ENCODE measurements at regions not wholly inside any gene's neighbourhood (a gene's known extent, or its start where the extent isn't known, plus 50 kb on each side); places are given as distances from the start of the nearest gene placed in this dataset.

DNA sequence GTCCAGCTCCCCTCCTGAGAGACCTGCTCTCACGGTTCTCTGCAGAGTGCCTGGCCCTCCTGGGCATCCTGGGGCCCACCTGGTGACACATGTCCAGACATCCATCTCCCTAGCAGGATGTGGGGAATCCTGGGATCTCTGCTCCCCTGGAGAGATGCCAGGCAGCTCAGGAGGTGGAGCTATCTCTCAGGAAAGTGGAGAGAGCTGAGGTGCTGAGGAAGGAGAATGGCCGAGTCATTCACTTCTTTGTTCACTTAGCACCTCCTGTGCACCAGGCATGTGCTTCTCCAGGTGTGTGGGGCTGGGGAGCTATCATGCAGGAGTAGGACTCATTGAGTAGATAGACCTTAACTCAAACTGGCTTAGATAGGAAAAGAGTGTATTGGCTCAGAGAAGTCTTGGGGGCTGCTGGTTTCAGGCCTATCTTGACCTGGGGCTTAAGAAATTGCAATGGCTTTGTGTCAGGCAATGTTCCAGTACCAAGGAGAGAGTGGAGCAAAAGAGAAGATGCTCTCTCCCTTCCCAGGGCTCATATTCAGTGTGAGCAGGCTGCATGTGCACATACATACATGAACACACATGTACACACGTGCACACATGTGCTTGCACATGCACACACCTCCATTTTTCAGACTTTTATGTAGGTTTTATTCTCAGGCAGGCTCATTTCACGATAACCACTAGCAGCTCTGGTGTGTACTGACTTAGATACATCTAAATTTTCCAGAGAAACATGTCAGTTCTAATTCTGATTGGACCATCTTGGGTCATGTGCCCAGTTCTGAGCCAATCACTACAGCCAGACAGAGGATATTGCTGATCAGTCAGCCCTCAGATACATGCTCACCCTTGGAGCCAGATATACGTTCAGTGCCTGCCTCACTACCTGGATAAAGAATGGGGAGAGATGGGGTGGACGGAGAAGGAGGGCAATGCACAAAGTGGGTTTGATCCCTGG lies 437.6 kb downstream of the PTPRU start:
- DNase-seq (ENCODE audit: low read depth in 3 of 3): no peak

DNA sequence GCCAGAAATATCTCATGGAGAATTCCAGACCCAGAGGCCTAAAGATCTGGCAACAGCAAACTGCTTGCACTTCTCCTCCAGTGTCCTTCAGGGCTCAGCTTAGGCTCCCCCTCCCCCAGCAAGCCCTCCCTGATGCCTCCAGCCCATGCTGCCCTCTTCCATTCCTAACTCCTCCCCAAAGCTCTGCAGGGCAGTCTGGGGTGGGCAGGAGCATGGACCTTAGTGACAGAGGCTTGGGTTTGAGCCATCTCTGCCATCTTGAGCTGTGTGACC lies 436.8 kb downstream of the PTPRU start:
- DNase-seq (ENCODE audit: low read depth in 3 of 3): no peak

DNA sequence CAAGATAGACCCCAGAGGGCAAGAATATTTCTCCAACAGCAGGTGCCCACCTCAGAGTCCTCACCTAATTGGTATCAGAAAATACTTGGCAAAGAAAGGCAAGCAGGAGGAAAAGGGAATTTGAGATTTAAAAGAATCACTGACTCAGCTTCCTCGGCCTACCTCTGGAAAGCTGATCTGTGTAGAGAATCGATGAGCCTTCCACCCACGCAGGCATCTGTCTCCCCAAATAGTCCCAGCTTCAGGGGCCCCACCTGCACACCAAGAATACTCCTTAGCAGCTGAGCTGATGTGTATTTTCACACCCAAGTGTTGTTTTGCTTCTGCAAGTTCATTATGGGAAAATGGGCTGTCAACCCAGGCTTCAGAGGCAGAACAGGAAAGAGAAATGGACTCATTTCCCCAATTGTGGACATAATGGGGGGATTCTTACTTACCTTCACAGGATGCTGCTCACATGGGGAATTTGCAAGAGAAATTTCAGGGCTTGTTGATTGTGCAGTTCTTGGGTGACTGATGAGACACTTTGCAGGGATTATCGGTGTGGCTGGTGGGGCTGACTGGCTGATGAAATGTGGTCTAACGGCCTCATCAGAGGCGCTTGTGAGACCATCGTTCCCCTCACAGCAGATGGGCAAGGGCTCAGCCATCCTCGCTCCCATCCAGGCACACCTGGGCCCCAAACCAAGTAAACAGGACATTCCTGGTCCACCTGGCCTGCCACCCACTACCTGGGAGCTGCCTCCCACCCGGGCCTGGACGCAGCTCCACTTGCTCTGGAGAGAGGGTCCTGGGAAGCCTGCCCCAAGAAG lies 436.3 kb downstream of the PTPRU start:
- DNase-seq (ENCODE audit: low read depth in 3 of 3): no peak

DNA sequence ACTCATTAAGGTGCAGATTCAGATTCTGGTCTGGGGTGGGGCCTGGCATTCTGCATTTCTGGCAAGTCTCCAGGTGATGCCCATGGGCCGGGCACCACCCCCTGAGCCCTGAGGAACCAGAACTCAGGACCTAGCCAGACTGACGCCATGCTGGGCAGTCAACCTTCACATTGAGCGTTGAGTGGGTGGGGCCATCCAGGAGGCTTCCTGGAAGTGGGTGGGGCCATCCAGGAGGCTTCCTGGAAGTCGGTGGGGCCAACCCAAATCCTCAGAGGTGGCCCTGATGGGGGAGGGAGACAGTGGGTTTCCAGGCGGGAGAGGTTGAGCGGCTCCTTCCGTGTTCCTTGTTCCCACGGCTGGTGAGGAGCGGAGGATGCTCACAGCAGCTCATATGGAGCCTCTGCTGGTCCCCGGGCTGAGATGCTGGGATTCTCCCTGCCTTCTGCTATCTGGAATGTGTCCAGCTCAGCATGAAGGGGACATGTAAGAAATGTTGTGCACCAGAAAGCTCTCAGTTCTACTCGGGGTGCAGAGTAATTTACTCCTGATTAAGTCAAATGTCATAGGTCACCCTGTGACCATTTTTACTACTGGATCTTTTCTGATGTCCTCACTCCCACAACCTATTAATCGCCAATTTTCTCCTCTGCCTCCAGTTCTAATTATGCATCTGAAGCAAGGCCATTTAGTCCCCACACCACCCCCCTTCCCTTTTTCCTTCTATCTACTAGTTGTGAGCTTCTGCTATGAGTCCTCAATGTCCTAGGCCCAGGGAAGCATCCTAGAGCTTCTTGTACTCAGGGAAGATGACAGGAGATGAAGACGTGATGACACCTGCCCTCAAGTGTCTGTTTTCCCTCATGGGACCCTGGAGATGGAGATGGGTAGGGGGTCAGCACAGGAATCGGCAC lies 435.4 kb downstream of the PTPRU start:
- DNase-seq (ENCODE audit: low read depth in 3 of 3): no peak

DNA sequence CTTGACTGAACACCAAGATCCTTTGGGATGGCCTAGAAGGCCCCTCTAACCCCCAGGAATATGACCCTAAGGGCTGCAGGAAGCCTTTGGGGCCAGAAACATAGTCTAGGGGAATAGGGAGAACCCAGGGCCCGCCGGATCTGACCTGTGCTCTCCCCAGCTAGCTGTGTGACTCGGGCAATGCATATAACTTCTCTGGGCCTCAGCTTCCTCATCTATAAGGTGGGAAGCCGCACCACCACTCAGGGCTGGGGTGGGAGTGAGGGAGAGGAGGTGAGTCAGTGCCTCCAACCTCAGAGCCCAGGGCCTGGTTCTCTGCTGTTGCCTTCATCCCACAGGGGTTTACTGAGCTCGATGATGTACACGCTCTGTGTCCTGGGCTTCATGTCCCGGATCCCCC lies 434.4 kb downstream of the PTPRU start:
- DNase-seq (ENCODE audit: low read depth in 3 of 3): no peak

DNA sequence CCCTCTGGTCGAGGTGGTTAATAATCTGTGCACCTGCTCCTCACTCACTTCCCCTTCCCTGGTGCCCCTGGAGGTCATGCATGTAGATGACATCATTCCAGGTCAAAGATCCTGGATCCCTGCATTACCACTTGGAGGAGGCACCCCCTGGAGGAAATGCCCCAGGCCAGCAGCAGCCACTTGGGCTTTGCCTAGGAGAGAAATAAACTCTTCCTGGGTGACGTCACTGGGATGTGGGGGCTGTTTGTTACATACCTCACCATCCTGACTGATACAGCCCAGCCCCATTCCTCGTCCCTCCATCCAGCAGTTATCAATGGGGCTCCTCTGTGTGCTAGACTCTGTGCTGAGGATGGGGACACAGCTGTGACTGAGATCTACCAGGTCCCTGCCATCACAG lies 433.6 kb downstream of the PTPRU start:
- no peak for DNase-seq (ENCODE audit: low read depth in 3 of 3)

DNA sequence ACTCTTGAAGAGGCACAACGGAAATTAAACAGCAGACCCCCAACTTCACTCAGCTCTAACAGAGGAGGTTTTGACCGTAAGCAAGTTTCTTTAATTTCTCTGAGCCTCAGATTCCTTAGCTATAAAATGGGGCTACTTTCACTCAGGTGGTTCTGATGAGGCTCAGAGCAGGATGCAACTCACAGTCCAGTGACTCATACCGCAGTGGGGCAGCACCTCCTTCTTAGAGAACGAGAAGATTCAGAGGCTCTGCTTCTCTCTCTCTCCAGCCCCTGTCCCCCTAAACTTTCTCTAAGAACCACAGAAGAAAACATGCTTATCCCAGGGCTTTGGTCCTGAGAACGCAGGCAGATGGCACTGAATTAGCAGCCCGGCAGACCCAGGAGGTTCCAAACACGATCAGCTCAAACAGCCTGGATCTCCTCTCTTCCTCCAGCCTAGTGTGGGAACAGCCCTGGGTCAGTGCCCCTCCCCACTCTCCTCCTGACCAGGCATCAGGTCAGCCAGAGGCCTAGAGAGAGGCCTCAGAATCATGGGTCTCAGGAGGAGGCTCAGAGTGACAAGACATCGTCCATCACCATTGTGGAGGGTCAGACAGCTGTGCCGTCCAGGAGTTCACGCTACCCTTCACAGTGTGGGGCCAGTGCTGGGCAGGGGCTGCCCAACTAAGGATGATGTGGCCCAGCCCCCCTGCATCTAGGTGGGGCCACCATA lies 433.0 kb downstream of the PTPRU start:
- DNase-seq (ENCODE audit: low read depth in 3 of 3): no peak

DNA sequence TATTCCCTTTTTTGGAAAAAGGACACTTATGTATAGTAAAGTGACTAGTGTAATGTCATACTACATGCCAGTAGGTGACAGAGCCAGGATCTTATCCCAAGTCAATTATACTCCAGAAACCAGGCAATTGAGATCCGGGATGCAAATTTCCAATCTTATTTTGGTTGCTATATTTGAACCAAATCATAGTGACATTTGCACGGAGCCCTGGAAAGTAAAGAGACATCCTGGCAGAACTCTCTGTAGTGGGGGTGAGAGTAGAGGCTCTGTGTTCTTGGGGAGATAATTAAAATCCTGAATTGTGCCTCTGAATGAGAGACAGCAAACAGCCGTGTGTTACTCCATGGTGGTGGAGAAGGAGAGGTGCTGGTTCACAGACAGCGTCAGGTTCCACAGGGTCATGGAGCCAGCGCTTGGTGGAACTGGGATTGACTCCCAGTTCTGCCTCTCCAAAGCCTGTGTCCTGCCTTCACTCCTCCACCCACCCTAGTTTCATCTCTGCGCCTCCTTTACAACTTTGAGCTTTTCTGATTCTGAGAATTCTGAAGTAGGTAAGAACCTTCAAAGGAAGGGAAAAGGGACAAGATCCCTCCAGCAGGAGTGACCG lies 432.3 kb downstream of the PTPRU start:
- DNase-seq (ENCODE audit: low read depth in 3 of 3): no peak

DNA sequence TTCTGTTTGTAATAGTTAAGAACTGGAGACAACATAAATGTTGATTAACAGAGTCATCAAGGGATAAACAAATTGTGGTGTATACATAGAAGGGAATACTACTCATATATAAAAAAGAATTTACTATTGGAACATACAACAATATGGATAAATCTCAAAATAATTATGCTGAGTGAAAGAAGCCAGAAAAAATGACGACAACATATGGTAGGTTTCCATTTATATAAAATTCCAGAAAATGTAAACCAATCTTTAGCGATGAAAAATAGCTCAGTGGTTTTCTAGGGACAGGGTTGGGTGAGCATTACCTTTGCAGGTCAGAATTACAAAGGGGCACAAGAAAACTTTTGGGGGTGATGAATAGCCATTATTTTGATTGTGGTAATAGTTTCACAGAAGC lies 431.6 kb downstream of the PTPRU start:
- no peak for DNase-seq (ENCODE audit: low read depth in 3 of 3)

DNA sequence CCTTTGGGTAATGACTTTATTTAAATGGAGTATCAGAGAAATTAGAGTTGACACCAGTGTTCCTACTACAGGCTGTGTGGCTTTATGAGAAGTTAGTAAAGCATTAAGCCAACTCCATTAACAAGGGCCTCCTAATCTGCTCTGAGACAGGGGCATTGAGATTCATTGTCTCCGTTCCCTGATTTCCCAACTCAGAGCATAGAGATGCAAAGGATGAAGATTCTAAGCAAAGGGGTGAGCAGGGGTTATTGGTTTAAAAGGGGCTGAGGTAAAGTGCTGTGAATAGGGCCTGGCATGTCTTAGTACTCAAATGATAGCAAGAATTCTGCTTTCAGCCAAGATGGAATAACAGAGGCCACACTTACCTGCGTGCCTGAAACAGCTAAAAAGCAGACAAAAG lies 428.4 kb downstream of the PTPRU start:
- no peak for DNase-seq (ENCODE audit: low read depth in 3 of 3)

DNA sequence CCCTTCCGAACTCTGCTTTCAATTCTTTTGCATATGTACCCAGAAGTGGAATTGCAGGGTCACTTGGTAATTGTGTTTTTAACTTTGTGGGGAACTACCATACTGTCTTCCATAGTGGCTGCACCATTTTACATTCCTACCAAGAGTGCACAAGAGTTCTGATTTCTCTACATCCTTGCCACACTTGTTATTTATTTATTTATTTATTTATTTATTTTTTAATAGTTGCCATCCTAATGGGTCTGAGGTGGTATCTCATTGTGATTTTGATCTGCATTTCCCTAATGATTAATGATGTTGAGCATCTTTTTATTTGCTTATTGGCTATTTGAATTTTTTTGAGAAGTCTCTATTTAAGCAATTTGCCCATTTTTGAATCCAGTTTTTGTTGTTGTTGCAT lies 422.4 kb downstream of the PTPRU start:
- no peak for DNase-seq (ENCODE audit: low read depth in 3 of 3)

DNA sequence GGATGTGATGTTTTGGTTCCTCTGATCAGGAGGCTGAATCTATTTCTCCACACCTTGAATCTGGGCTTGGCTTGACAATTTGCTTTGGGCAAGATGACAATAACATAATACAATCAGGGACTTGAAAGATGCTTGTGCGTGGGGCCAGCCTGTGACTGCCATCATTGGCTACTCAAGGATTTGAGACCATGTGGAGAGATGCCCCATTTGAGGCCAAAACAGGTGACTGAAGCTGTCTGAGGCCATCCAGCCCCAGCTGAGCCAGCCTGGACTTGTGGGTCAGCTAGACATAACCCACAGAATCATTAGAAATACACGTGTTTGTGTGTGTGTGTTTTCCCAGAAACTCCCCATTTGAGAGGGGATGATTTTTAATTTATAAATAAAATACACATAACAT lies 421.5 kb downstream of the PTPRU start:
- DNase-seq (ENCODE audit: low read depth in 3 of 3): no peak

DNA sequence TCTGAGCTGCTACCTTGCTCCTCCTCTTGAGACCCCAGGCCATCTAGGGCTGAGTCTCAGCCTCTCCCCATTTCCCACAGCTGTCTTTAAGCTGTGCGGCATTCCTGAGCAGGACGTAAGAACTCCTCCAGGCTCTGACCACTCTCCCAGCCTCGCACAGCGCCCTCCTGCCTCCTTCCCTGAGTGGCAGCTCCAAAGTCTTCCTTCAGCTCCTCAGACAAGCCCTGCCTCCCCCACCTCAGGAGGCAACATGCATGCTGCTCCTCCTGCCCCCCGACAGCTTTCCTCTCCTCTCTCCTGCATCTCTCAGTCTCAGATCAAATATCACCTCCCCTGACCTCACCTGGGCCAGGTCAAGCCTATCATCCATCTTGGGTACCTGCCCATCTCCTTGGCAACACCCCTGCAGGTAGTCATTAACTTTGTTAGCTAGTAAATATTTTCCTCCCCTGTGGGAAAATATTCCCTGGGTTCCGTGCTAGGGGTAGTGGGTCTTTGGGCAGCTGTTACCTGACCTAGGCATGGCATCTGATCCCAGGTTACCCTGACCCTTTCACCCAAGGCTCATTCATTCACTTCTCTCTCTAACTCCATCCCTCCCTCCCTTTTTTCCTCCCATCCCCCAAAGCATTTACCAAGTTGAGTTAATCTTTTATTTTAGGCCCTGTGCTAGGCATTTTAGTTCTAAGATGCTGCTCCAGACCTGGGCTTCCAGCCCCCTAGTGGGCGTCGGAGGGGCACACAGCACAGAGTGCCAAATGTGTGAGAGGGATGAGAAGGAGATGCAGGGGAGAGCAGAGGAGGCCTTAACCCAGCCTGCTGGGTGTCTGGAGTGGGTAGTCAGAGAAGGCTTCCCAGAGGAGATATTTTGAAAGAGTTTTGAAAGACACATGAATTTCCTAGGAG lies 419.9 kb downstream of the PTPRU start:
- no peak for DNase-seq (ENCODE audit: low read depth in 3 of 3)

DNA sequence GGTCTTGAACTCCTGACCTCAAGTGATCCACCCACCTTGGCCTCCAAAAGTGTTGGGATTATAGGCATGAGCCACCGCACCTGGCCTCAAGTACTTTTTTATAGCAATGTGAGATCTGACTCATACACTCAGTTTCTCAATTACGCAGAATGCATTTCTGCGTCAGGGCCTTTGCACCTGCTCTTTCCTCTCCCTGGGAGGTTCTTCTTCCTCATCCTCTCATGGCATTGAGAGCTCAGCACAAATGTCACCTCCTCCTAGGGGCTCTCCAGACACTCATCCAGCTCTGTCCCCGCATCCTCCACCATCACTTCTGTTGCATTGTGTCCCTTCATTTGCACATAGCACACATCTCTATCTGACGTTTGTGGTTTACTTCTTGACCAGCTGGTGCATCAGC lies 418.8 kb downstream of the PTPRU start:
- DNase-seq (ENCODE audit: low read depth in 3 of 3): no peak

DNA sequence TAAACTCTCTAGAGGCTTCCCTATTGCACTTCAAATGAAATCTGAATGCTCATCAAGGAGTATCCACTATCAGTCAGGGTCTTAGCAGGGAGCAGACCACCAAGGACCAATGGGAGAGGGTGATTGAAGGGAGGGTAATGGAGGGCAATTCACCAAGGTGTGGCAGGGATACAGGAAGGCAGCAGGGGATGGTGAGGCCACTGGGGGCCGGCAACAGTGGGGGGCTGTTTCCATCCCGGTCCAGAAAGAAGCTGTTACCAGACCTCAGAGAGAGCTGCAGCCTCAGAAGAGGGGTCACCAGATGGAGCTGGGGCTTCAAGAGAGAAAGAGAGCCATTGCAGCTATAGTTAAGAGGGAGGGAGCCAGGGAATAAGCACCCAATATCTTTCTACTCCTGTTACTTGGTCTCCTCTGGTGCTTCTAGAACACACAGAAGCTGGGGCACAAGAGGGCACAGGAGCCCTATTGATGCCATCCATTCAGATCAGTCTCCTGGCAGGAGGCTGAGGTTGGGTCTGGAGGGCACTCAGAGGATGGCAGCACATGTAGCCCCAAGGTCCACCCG lies 417.6 kb downstream of the PTPRU start:
- DNase-seq (ENCODE audit: low read depth in 3 of 3): no peak

DNA sequence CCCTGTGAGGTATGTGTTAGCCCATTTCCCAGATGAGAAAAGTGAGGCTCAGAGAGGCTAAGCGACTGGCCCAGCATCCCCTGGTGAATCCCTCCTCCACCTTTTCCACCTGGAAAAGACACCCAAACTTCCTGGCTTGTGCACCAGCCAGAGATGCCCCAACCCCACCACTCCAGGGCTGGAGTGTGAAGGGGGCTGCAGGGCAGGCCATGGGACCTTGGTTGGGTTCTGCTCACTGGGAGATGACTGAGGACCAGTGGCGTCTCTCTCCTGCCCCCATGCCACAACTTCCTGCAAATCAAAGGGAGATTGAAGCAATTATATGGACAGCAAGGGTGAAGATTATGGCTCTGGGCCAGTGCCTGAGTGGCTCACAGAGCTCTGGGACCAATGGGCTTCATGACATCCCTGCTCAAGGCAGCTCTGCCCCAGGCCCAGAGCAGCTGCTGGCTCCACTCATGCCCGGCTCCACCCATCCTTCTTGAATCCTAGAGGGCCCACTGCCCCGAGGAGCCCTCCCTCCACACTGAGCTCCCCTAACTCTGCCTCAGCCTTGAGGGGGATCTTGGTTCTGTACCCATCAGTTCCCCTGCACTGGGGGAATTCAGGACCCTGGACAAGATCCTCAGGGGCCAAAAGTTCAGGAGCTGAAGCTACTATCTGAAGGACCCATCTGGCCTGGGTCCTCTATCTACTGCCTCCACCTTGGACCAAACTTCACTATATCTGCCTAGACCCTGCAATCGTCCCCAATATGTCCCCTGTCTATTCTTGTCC lies 416.9 kb downstream of the PTPRU start:
- DNase-seq (ENCODE audit: low read depth in 3 of 3): no peak

DNA sequence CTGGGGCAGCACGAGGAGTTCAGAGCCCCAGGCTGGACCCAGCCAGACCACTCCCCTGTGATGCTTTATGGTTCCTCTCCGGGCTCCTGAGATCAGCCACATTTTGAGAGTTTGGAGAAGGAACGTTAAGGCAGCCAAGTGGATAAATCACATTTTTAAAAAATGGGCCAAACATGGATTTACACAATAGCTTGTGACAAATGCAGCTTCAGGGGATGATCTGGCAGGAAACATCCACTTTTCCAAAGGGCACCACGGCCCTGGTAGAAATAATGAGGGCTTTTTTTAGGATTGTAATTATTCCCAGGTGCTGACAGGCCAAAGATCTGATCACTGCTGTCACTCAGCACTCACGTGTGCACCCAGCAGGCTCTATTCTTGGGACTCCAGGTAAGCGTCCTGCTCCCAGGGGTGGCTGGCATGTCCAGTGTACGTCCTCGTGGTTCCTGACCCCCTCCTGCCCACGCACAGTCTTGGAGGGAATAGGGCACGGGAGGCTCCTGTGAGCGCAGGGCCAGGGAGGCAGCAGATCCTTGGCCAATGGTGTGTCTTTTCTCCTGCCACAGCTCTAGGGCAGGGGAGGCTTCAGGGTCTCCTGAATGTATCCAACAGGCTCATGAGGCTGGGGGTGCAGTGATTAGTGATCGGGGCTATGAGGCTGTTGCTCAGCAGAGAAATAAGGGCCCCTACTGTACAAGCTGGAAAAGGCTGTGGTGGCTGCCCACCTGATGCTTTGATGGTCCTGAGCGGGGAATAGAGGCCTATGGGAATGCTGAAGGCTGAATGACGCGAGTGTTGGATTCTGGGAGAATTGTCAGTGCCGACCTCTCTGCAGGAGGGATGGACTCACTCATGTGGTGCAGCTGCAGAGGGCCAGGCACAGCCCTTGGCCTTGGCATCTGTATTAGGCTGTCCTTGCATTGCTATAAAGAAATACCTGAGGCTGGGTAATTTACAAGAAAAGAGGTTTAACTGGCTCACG lies 415.7 kb downstream of the PTPRU start:
- no peak for DNase-seq (ENCODE audit: low read depth in 3 of 3)

DNA sequence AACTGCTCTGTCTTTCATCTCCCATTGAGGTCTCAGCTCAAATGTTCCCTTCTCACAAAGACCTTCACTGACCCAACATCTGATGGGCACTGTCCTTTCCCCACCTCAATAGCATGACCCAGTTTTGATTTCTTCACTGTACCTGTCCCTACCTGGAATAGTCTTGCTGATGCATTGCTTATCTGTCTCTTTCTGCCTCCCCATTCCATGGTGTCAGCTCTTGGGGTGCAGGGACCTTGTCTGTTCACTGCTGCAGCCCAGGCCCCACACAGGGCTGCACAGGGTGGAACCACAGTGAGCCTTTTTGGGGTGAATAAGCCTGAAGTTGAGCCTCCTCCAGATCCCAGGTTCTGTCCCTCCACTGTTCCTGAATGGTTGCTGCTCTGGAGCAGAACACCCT lies 414.9 kb downstream of the PTPRU start:
- DNase-seq (ENCODE audit: low read depth in 3 of 3): no peak

Measured in stimulated activated CD4-positive, alpha-beta T cell treated with anti-CD3 and anti-CD28 coated beads, TNF-alpha, amount 100 ng/mL, for 48 hours (primary cell).